HG02981 (cell line): ENCODE measurements at regions not wholly inside any gene's neighbourhood (a gene's known extent, or its start where the extent isn't known, plus 50 kb on each side); places are given as distances from the start of the nearest gene placed in this dataset.

Experiments used
- ATAC-seq: cut with Tn5 transposase; IDR thresholded peaks from one replicate; pipeline ENCODE4 v1.9.1; 2021; ENCODE audit warnings: mild to moderate bottlenecking, moderate library complexity; ENCODE audit not compliant: unreplicated experiment

DNA sequence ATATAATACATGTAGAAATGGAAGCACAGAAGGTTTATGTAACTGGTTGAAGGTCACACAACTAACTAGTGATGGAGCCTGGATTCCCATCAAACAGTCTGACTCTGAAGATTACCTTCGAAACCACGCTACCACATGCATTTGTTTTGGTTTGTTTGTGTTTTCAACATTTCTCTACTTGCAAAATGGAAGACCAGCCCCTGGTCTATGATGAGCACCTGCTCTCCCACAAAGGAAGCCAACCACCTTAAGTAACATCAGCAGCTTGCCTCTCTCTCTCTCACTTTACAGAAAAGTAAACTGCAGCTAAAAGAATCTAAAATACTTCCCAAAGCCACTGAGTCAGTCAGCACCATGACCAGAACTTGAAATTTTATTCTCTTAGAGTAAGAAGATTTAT is 186.9 kb upstream of the TMPO start:
- no peak for ATAC-seq

DNA sequence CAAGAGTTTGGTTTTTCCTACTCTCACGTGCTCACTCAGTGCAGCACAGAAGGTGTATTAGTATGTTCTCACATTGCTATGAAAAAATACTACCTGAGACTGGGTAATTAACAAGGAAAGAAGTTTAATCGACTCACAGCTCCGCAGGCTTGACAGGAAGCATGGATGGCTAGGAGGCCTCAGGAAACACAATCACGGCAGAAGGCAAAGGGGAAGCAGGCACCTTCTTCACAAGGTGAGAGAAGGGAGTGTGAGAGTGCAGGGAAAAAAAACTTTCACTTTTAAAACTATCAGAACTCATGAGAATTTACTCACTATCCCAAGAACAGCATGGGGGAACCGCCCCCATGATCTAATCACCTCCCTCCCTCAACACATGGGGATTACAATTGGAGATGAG is 185.8 kb upstream of the TMPO start:
- ATAC-seq = no peak

DNA sequence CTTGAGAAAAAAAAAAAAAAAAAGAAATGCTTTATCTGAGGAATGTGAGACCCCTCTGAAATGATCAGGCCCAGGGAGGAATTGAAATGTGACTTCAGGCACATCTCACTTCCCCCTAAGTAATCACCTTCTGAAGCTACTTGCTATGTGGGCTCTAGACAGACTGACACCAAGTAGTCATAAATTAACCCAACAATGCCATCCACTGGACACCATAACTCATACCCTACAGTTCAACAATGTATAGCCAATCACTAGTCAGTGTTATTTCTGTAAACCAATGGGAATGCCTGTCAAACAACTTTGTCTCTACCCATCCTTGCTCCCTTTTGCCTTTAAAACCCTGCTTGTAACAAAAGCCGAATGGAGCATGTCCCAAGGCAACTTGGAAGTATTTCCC is 182.7 kb upstream of the TMPO start:
- ATAC-seq = peak; percentile 78

DNA sequence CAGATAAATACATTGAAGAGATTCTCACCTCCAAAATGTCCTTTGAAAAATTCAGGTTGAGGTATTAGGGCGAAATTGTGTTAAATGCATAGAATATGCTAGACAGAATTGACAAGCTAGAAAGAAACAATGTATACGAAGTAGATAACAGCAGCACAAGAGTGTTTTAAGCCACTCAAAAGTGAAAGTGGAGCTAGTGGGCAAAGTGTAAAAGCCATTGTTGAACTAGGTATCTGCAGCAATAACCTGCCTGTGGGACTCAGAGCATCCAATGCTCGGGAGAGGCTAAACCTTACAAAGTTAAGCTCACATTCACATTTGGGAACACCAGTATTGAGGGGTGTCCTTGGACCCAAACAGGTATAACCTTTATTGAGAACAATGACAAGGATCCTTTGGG is 180.6 kb upstream of the TMPO start:
- no peak for ATAC-seq

DNA sequence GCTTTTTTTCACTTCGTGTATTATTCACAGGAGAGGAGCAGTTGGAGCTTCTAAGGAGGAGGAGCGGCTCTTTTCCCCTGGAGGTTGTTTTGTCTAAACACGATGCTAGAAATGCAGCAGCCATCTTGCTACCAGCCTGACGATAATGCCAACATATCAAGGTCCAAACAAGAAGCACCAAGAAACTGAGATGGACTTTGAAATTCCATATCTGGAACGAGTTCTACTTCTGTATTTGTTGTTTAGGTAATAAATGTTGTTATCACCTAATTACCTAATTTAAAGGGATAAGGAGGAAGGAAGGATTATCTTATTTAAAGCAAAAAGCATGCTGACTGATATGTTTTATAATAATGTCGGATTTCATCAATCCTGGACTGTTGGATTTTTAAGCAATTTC is 174.4 kb upstream of the TMPO start:
- ATAC-seq = no peak

DNA sequence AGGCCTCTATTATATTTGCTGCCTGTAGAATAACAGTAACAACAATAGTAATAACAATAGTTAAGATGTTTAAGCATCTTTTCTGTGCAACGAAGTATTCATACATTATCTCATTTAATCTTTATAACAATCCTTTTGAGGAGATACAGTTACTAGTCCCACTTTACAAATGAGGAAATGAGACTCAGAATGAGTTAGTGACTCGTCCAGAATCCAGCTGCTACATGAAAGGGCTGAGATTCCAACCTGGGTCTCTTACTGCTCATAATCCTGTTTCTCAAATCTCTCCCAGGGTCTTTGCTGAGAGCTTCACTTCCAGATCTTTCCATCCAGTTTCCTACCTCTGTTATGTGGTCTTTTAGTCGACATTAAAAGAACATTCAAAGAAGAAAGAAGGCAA is 173.7 kb upstream of the TMPO start:
- ATAC-seq = no peak

DNA sequence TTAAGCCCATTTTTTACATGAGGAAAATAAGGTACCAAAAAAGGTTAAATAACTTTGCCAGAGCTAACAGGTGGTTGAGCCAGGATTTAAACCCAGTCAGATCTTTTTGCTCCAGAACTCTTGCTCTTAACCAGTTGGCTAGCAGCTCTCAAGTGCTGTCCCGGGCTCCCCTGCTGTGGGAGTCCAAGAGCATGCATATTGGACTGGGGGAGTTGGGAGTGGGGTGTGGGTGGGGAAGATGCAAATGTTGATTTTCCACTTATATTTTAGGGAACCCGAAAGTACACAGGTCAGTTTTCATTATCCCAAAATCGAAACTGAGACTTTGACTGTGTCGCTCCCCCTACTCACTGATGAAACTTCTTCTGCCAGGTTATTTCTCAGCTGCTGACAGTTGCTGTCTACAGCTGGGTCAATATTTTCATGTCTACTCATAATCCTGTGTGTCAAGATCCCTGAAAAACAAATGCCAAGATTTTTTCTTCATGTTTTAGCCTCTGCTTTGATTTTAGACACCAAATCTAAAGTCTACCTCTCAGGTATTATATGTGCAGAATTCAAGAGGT is 172.3 kb upstream of the TMPO start:
- no peak for ATAC-seq

- no peak for ATAC-seq
Observed at GRCh38 chr12:98344046-98344930, 171.1 kb upstream of the TMPO start.

DNA sequence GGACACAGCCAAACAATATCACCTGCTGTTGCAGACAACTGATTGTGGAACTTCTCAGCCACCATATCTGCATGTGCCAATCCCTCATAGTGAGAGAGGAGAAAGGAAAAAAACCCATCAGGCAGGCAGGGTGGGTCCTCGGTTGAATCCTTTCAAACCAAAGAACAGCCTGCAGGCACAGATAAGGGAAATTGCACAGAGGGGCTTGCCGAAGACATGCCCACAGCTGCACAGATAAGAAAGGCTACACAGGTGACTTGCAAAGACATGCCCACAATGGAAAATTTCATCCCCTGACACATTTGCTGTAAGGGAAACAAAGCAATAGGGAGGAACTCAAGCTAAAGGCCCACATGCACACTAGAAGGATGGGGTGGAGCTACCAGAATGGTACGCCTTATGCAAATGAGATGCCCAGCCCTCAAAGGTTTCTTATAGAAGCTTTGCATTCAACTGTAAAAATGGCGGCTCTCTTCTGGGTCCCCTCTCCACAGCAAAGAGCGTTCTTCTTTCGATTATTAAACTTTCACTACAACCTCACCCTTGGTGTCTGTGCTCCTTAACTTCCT is 170.0 kb upstream of the TMPO start:
- ATAC-seq = no peak

DNA sequence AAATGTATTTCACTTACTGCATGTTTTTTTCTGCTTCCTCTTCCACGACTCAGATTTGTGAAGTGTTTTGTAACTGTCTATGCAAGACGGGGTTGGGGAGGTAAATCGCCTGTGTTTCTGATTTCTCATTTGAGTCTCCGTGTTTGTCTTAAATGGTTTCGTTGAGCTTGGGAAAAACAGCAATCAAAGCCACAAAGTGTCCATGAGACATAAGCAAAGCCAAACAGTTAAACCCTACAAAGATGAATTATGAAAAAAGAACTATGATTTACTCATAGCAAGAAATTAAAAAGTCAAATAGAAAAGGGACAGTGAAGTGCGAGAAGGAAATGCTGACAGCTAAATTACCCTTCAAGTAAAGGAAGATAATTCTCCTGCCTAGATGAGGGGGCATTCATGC is 164.3 kb upstream of the TMPO start:
- ATAC-seq = no peak

DNA sequence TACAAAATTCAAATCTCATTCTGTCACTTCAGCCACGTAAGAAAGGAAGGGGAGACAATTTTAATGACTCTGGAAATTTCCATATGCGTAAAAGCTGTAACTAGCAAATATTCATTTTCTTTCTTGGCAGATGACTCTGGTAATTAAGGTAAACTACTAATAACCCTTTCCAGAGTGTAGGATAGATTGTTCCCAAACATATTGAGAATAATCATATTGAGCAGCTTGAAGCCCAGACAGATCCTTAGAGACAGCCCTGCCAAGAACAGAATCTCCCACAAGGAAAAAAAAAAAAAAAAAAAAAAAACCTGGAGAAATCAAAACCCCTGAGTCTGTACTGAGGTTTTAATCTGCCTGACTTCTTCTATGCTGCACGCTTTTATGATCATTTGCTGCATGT is 163.6 kb upstream of the TMPO start:
- no peak for ATAC-seq

GRCh38 chr12:98352218-98352811 is 163.1 kb upstream of the TMPO start:
- ATAC-seq = peak; percentile 58

DNA sequence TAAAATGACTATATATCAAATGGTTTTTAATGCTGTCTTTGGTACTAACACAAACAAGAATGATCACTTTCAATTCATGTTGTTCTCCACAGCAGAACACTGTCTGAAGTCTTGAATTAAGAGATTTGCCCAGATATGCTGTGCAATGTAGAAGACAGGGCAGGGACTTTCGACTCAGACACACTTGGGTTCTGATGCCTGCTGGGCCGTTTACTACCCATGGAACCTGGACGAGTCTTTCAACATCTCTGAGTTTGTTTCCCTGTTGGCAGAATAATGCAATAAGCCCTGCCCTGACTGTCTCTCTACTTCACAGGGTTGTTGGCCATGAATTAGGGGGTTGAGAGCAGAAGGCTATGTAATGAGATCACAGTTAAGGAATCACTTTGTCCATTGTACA is 162.6 kb upstream of the TMPO start:
- ATAC-seq = no peak

- ATAC-seq = no peak
Observed at GRCh38 chr12:98354520-98355035, 160.8 kb upstream of the TMPO start.

DNA sequence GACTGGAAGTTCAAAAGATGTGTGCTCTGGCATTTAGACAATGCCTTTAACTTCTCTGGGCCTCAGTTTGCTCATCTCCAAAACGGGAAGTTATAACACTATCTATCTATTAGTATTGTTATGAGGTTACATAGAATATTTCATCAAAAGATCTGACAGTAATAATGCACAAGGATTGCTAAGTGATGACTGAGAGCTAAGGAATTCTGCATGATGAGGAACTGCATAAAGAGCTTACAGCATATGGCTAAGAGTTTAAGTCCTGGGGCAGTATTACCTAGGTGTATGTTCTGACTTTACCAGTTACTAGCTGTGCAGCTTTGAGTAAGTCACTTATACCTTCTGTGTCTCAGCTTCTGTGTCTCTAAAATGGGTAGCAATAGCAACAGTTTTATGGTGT is 160.1 kb upstream of the TMPO start:
- ATAC-seq = no peak

DNA sequence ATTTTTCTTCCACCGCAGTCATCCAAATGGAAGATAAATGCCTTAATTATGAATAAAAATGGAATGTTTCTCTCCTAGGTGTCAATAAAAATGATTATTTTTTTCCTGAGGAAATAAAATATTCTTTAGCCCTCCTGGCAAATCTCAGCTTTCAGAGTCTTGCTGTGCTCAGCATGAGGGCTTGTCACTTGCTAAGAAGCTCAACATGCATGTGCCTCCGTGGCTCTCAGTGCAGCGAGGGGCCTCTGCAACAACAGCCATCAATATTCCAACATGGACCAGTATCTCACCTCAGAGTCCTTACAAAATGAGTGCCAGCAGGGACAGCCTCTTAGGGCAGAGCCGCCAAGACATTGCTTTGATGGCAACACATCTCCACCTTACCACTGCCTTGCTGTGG is 159.5 kb upstream of the TMPO start:
- ATAC-seq = no peak

DNA sequence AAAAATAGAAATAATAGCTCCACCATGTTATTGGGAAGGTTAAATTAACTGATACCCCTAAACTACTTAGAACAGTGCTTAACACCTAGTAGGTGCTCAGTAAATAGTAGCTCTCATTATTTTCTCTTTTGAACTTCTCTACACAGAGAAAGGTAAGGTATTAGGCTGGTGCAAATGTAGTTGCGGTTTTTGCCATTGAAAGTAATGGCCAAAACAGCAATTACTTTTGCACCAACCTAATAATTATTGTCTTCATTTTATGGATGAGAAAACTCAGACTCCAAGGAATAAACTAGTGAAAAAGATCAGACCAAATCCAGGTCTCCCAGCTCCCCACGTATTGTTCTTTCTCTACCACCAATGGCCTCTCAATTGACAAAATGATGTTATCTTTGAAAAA is 157.2 kb upstream of the TMPO start:
- ATAC-seq = no peak

GRCh38 chr12:98359856-98360255 is 155.5 kb upstream of the TMPO start:
- no peak for ATAC-seq

DNA sequence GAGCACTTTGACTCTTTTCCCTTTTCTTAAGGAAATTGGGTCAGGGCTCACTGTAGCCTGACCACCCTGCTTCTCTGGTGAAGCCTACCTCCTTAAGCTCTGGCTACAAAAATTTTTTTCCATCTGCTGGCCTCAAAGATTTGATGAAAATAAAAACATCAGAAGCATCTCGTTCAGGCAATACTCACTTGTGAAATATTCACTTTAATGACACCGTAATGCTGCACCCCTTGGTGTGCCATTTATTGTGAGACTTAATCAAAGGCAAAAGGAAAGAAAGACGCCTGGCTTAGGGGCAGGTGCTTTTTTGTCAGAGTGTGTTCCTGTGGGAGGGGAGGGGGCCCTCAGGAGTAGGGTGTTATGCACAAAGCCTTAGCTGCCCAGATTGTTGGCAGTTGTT is 155.0 kb upstream of the TMPO start:
- ATAC-seq = no peak

GRCh38 chr12:98369581-98369980 is 145.8 kb upstream of the TMPO start:
- no peak for ATAC-seq

DNA sequence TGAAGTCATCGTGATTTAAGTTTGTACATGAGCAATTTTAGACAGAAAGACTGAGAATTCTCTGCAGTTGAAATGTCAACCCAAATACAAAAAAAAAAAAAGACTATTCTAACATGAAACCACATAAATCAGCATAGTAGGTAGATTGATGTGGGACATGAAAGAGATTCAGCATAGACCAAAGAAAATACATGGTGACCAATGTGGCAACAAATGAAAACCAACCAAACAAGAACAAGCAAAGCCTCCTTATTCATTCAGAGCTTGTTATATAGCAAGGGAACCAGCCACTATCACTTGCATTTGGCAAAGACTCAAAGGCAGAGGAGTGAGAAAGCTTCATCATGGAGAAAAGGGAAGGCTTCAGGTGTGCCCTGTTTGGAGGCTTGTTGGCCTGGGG is 144.4 kb upstream of the TMPO start:
- no peak for ATAC-seq

GRCh38 chr12:98371419-98371818 is 144.0 kb upstream of the TMPO start:
- ATAC-seq = no peak
